Right lobe of liver (tissue), 6 donors: ENCODE measurements at regions not wholly inside any gene's neighbourhood (a gene's known extent, or its start where the extent isn't known, plus 50 kb on each side); places are given as distances from the start of the nearest gene placed in this dataset.

Experiments
- ATAC-seq, 4 donors: fragments of 200-7000 bp; cut with Tn5 transposase; one replicate each; pipeline ENCODE4 v1.9.1; 2020; ENCODE audit warnings: mild to moderate bottlenecking in 4 of 4, moderate library complexity in 4 of 4
- DNase-seq, 3 donors: peaks; one replicate each; pipeline ENCODE4 v3.0.0-alpha.2; 2020
- H3K27ac ChIP-seq, 3 donors: fragments of 200-600 bp; one replicate each; pipeline ENCODE4 v1.8.0; 2022
- H3K27me3 ChIP-seq, 2 donors: fragments of 200-600 bp; one replicate each; pipeline ENCODE4 v1.8.0; 2022
- H3K36me3 ChIP-seq, 4 donors: fragments of 200-600 bp; sonication (generic) in 1 of 4; one replicate each; pipeline versions ENCODE4 v1.5.1 to v1.8.0; 2017 to 2022; ENCODE audit warnings: control low read depth in 1 of 4
- H3K4me1 ChIP-seq, 4 donors: fragments of 200-600 bp; sonication (generic) in 1 of 4; one replicate each; pipeline versions ENCODE4 v1.5.1 to v1.8.0; 2017 to 2022; ENCODE audit warnings: control low read depth in 1 of 4
- H3K4me3 ChIP-seq, 3 donors: fragments of 200-600 bp; one replicate each; pipeline ENCODE4 v1.8.0; 2022
- H3K9me3 ChIP-seq, 4 donors: fragments of 200-600 bp; sonication (generic) in 1 of 4; one replicate each; pipeline versions ENCODE4 v1.5.1 to v1.8.0; 2017 to 2022; ENCODE audit warnings: control low read depth in 1 of 4
- CTCF ChIP-seq, 4 donors: fragments of 200-600 bp in 3 of 4; fragments of 450-650 bp in 1 of 4; IDR thresholded peaks; one replicate each; pipeline versions ENCODE4 v1.5.1 to v1.8.0; 2016 to 2022; ENCODE audit warnings: antibody characterized with exemption in 4 of 4, mild to moderate bottlenecking in 2 of 4
- POLR2A ChIP-seq: fragments of 450-650 bp; IDR thresholded peaks from one replicate; pipeline ENCODE4 v1.6.1; 2017; ENCODE audit warnings: antibody characterized with exemption, mild to moderate bottlenecking
- WGBS: methylation state at CpG from one replicate; pipeline ENCODE4 v1.1.6; 2018; ENCODE audit warnings: low coverage, low lambda C conversion rate; ENCODE audit not compliant: insufficient coverage; ENCODE audit errors: missing lambda C conversion rate; 5-methylcytosine and 5-hydroxymethylcytosine counted together
- intact Hi-C, 2 donors: fragments of 100-400 bp; cut with DNase I; formaldehyde crosslinking; loops; one replicate each; pipeline versions ENCODE4 v1.11.2 to v1.14.1; 2022
- donor health status: DM: no; HTN: yes; CAD: no.
- donor health status: DM: no; HTN: no; CAD: no.
- donor health status: DM: no; HTN: no; CAD: no.
- donor health status: DM: no; HTN: yes; CAD: no.
- donor health status: DM: no; HTN: yes; CAD: no.

- H3K9me3 ChIP-seq: no peaks in the 10 kb centered on the region
- no peak for DNase-seq
- ATAC-seq: no peak
- no peak overlapping the region for H3K4me3 ChIP-seq
- TF ChIP-seq POLR2A: no peak
- TF ChIP-seq CTCF (IDR thresholded peaks at IDR 0.05): no peak
- intact Hi-C loops: no loop called here
- no peaks in the 10 kb centered on the region for H3K36me3 ChIP-seq
- no peak overlapping the region for H3K27ac ChIP-seq
- H3K27me3 ChIP-seq: no peaks in the 10 kb centered on the region
- no peaks in the 10 kb centered on the region for H3K4me1 ChIP-seq
- WGBS: 95% methylated on average over 2 of the region's 8 CpGs
These were observed 266.6 kb upstream of the TANK start for GRCh38 chr2:160893581-160893980.

GRCh38 chr2:160898581-160899307, 261.5 kb upstream of the TANK start:
- 46% methylated on average over 5 of the region's 6 CpGs for WGBS
- Histone ChIP-seq H3K36me3 (no peaks in the 10 kb centered on the region), H3K9me3 (no peaks in the 10 kb centered on the region), H3K27me3 (no peaks in the 10 kb centered on the region), H3K27ac (no peak overlapping the region), H3K4me1 (no peaks in the 10 kb centered on the region), H3K4me3 (no peak overlapping the region)
- TF ChIP-seq CTCF (IDR thresholded peaks at IDR 0.05): no peak
- no peak for TF ChIP-seq POLR2A
- DNase-seq (no peak), ATAC-seq (no peak)
- intact Hi-C loops: no loop called here

- no peak overlapping the region for H3K4me3 ChIP-seq
- H3K27ac ChIP-seq: no peak overlapping the region
These were observed 258.6 kb upstream of the TANK start for GRCh38 chr2:160901613-160902012.

GRCh38 chr2:160905862-160906261, 254.4 kb upstream of the TANK start:
- Histone ChIP-seq H3K4me1 (no peaks in the 10 kb centered on the region), H3K4me3 (no peak overlapping the region), H3K27ac (no peak overlapping the region), H3K36me3 (no peaks in the 10 kb centered on the region), H3K9me3 (no peaks in the 10 kb centered on the region), H3K27me3 (no peaks in the 10 kb centered on the region)
- 53% methylated on average over 2 of the region's 2 CpGs for WGBS
- intact Hi-C loops: no loop called here
- no peak for TF ChIP-seq CTCF (IDR thresholded peaks at IDR 0.05)
- no peak for TF ChIP-seq POLR2A
- ATAC-seq (peak in 2 of 4 donors; percentile 23), DNase-seq (no peak)

More at GRCh38 chr2:160901613-160902012, 258.6 kb upstream of the TANK start:
- no peaks in the 10 kb centered on the region for H3K9me3 ChIP-seq
- no peaks in the 10 kb centered on the region for H3K27me3 ChIP-seq
- ATAC-seq: no peak
- intact Hi-C loops: no loop called here
- no peaks in the 10 kb centered on the region for H3K4me1 ChIP-seq
- no peak for DNase-seq
- no peaks in the 10 kb centered on the region for H3K36me3 ChIP-seq
- TF ChIP-seq CTCF (IDR thresholded peaks at IDR 0.05) (no peak), POLR2A (no peak)
- 55% methylated on average over 4 of the region's 4 CpGs for WGBS
